ENCODE measurements at regions not wholly inside any gene's neighbourhood (a gene's known extent, or its start where the extent isn't known, plus 50 kb on each side); places are given as distances from the start of the nearest gene placed in this dataset.

DNA sequence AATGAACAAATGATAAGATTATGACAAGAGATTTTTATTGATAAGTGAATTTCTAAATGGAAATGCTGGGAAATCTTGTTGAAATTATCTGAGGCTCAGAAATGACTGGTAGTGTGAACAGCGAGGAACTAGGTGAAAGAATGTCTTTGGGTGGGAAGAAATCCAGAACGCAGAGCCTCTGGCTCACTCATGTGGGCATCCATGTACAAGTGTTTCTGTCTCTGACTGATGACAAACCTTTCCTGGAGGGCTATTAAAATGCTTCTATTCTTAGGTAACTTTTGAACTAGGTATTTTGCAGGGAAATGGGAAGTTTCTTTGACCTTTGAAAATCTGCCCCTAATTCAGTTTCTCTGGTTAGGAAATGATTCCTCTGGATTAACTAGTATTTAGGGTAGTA, 598.6 kb downstream of the SLC4A3 start:
- TF ChIP-seq, protein P1, sequence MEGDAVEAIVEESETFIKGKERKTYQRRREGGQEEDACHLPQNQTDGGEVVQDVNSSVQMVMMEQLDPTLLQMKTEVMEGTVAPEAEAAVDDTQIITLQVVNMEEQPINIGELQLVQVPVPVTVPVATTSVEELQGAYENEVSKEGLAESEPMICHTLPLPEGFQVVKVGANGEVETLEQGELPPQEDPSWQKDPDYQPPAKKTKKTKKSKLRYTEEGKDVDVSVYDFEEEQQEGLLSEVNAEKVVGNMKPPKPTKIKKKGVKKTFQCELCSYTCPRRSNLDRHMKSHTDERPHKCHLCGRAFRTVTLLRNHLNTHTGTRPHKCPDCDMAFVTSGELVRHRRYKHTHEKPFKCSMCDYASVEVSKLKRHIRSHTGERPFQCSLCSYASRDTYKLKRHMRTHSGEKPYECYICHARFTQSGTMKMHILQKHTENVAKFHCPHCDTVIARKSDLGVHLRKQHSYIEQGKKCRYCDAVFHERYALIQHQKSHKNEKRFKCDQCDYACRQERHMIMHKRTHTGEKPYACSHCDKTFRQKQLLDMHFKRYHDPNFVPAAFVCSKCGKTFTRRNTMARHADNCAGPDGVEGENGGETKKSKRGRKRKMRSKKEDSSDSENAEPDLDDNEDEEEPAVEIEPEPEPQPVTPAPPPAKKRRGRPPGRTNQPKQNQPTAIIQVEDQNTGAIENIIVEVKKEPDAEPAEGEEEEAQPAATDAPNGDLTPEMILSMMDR (IDR thresholded peaks at IDR 0.05; ENCODE audit: unreplicated experiment), result no peak
- Mint-ChIP-seq H3K4me3 (ENCODE audit: low read depth) (no peak overlapping the region), H3K9me3 (ENCODE audit: low read depth) (peaks cover 3% of the 10 kb centered on the region), H3K27ac (no peak overlapping the region), H3K36me3 (ENCODE audit: insufficient read depth) (no peaks in the 10 kb centered on the region), H3K4me1 (ENCODE audit: low read depth) (peaks cover 23% of the 10 kb centered on the region), H3K27me3 (peaks cover 10% of the 10 kb centered on the region)
- DNase-seq (ENCODE audit: low spot score, unreplicated experiment), result no peak

DNA sequence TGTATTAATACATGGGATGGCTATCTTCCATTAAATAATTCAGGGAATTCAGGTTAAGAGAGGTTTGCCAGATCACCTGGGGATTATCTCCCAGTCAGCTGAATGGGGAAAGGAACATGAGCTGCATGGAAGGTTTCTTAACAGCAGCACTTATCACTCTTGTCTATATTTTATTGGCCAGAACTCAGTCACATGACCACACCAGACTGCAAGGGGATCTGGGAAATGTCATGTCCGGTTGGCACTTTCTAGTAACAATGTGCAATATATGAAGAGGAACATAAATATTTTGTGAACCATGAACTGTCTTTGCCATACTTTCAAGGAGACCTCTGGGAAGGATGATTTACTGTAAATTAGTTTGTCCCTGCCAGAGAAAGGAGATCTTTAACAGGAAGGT, 599.1 kb downstream of the SLC4A3 start:
- Mint-ChIP-seq H3K36me3 (ENCODE audit: insufficient read depth) (no peaks in the 10 kb centered on the region), H3K27me3 (peaks cover 10% of the 10 kb centered on the region), H3K27ac (no peak overlapping the region), H3K4me1 (ENCODE audit: low read depth) (peaks cover 23% of the 10 kb centered on the region), H3K9me3 (ENCODE audit: low read depth) (peaks cover 3% of the 10 kb centered on the region), H3K4me3 (ENCODE audit: low read depth) (no peak overlapping the region)
- TF ChIP-seq, protein P1 (IDR thresholded peaks at IDR 0.05; ENCODE audit: unreplicated experiment), result no peak
- no peak for DNase-seq (ENCODE audit: low spot score, unreplicated experiment)

DNA sequence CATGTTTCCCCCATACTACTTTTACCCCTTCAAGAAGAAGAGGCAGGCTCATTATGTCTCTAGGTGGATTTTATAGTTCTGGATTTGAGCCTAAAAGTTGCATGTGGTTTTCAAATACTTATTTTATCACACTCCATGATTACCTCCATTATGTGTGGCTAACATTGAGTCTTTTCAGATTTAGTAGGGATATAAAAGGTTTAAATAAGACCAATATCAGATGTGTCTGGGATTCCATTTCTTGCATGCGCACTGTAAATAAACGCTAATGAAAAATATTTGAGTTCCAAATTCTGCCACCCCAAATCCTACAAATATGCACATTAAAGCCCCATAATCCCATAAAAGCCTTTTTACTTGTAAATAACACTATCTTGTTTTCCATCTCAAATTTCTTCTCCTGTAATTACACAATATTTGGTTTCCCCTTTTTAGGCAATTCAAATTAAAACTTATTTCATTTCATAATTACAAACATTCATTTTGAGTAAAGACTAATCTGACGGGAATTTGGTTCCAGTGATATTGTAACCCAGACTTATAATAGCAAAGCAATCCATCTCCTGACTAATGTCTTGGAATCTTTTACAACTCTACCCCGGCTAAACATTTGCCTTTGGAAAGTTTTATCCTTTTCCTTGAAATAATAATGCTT, 600.0 kb downstream of the SLC4A3 start:
- Mint-ChIP-seq H3K27me3 (peaks cover 6% of the 10 kb centered on the region), H3K36me3 (ENCODE audit: insufficient read depth) (no peaks in the 10 kb centered on the region), H3K4me1 (ENCODE audit: low read depth) (peaks cover 24% of the 10 kb centered on the region), H3K4me3 (ENCODE audit: low read depth) (no peak overlapping the region), H3K27ac (no peak overlapping the region), H3K9me3 (ENCODE audit: low read depth) (peaks cover 3% of the 10 kb centered on the region)
- DNase-seq (ENCODE audit: low spot score, unreplicated experiment), result no peak
- TF ChIP-seq, protein P1 (IDR thresholded peaks at IDR 0.05; ENCODE audit: unreplicated experiment), result no peak

DNA sequence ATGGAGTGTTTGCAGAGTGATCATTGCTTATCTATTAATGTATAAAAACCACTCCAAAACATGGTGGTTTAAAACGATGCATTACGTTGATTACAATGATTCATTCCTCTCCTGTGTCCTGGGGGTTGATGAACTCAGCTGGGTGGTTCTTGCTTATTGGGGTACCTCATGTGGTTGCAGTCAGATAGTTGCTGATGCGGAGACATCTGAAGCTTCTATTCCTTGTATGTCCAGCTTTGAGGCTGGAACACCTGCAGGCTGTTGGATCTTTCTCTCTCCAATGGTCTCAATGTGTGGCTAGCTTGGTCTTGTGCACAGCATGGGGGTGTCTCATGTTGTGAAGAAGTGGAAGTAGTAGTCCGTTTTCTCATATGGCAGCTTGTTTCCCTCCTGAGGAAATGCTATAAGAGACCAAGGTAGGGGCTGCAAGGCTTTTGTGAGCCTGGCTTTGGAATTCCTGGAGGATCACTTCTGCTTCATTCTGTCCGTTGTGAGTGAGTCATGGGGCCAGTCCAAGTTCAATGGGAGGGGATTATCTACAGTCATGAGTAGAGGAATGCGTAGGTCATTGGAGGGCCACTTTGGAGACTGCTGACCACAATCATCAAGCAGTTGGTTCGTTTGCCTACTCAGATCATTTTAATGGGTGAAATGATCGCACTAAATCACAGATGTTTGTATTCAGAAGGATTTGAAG, 601.0 kb downstream of the SLC4A3 start:
- H3K4me1 Mint-ChIP-seq (ENCODE audit: low read depth), result peaks cover 17% of the 10 kb centered on the region
- H3K27ac Mint-ChIP-seq, result no peak overlapping the region
- no peak overlapping the region for H3K4me3 Mint-ChIP-seq (ENCODE audit: low read depth)
- DNase-seq (ENCODE audit: low spot score, unreplicated experiment), result no peak
- H3K36me3 Mint-ChIP-seq (ENCODE audit: insufficient read depth), result no peaks in the 10 kb centered on the region
- H3K9me3 Mint-ChIP-seq (ENCODE audit: low read depth), result peaks cover 3% of the 10 kb centered on the region
- no peaks in the 10 kb centered on the region for H3K27me3 Mint-ChIP-seq
- TF ChIP-seq, protein P1 (IDR thresholded peaks at IDR 0.05; ENCODE audit: unreplicated experiment), result no peak

DNA sequence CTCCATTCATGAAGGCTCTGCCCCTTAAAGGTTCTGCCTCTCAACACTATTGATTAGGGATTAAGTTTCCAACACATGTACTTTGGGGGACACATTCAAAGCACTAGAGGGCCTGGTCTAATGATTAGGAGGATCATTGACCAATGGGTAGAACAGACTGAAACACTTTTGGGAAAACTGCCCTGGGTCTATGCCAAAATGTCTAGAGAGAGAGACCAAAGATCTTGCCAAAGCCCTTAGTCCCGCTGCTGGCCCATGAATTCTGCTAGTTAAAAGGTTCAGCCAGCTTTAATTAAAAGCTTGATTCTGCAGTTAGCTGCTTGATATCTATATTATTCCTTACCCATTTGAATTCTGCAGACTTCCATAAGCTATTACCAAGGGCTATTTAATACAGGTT, 613.2 kb downstream of the SLC4A3 start:
- Mint-ChIP-seq H3K27ac (no peak overlapping the region), H3K9me3 (ENCODE audit: low read depth) (peaks cover 6% of the 10 kb centered on the region)

More for the DNA sequence above, 613.2 kb downstream of the SLC4A3 start:
- no peak for DNase-seq (ENCODE audit: low spot score, unreplicated experiment)
- no peaks in the 10 kb centered on the region for H3K27me3 Mint-ChIP-seq
- H3K36me3 Mint-ChIP-seq (ENCODE audit: insufficient read depth), result no peaks in the 10 kb centered on the region
- no peak overlapping the region for H3K4me3 Mint-ChIP-seq (ENCODE audit: low read depth)
- peaks cover 5% of the 10 kb centered on the region for H3K4me1 Mint-ChIP-seq (ENCODE audit: low read depth)
- TF ChIP-seq, protein P1 (IDR thresholded peaks at IDR 0.05; ENCODE audit: unreplicated experiment), result no peak
